NCI-H2171 treated with DMSO at 0.1 percent for 48 hours (cell line): ENCODE measurements at regions not wholly inside any gene's neighbourhood (a gene's known extent, or its start where the extent isn't known, plus 50 kb on each side); places are given as distances from the start of the nearest gene placed in this dataset.

Experiments used
- DNase-seq: peaks from one replicate; lab custom pipeline; 2025; lab: John Stamatoyannopoulos, UW

GRCh38 chr1:69319287-69319686 is 248.4 kb upstream of the LRRC7 start:
- no peak for DNase-seq

DNA sequence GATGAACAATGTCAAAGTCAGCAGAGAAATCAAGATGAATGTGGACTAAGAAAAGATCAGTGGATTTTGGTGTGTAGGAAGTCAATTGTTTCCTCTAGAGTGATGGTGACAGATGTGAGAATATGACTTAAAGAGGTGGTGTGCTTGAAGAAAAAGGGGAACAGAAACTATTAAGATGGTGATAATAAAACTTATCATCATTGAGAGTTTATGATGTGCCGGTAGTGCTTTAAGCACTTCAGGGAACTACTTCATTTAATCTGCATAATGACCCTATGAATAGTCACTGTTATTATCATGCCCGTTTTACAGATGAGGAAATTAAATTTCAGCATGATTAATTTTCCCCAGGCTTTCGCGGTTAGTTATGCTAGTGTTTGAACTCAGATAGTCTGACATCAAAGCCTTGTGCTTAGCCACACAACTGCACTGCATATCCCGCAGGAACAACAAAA is 246.9 kb upstream of the LRRC7 start:
- no peak for DNase-seq

DNA sequence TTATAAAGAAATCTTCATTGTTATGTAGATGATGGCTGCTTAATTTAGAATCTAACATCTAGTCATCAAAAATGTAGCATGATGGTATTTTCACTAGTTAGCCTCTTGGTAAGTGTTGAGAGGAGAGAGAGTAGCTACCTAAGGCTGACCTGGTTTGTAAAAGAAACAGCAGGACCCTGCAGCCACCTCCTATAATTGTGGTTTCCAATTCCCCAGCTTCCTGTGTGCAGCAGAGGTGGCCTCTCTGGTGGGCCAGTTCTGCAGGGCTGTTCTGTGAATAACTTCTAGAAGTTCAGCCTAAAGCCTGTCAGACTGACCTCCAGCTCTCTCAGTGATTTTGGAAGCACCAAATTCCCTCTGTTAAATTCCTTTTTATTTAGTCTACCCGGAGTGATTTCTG is 246.4 kb upstream of the LRRC7 start:
- no peak for DNase-seq

GRCh38 chr1:69328186-69328585 is 239.5 kb upstream of the LRRC7 start:
- no peak for DNase-seq

DNA sequence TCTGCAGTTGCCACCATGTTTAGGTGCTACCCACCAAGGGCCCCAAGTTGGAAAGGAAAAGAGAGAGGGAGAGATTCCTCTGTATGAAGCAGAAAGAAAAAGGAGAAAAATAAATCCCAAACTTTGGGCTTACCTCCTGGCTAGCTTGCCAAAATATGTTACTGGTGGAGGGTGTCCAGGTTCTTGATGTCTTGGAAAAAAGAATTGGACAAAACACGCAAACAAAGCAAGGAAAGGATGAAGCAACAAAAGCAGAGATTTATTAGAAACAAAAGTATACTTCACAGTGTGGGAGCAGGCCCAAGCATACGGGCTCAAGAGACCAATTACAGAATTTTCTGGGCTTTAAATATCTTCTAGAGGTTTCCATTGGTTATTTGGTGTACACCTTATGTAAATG is 204.5 kb upstream of the LRRC7 start:
- no peak for DNase-seq

DNA sequence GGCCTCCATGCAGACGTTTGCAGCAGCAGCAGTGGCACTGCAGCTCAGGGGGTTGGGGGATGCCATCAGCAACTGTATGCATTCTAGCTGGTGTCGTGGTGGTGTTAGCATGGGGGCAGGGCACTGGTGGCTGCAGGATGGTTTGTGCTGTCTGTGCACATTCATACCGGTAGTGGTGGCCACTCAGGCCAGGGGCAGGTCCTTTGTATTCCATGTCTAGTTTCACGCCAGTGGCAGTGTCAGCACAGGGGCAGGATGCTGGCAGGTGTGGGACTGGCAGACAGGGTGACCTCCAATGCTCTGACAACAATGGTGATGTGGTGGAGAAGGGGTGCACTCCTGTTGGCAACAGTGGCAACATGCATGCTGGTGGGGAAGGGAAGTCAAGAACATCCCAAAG is 194.2 kb upstream of the LRRC7 start:
- no peak for DNase-seq

DNA sequence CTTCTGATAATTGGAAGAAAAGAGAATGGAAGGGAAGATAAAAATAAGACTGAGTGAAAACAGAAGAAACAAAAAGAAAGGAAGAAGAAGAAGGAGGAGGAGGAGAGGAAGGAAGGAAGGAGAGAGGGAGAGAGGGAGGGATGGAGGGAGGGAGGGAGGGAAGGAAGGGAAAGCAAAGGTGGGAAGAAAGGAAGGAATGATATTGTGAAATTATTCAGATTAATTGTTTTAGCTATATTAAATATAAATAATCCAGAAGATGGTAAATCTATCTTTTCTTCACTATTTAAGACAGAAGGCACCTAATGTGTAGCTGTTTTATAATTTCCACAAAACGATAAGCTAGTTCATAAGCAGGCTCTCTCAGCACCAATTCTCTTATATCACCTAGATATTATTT is 191.3 kb upstream of the LRRC7 start:
- DNase-seq, result no peak

GRCh38 chr1:69377507-69377906 is 190.2 kb upstream of the LRRC7 start:
- DNase-seq, result no peak

DNA sequence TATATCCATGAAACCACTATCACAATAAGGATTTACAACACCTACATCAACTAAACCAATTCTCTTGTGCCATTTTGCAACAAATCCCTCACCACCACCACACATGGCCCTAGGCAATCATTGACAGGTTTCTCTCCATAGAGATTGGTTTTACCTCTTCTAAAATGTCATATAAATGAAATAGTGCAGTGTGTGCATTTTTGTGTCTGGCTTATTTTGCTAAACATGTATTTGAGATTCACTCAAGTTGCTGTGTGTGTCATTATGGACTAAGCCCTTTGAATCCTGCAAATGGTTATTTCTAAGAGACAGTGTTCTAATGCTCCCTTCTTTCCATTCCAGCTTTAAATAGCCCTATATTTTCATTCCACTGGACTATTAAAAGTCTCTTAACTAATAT is 179.7 kb upstream of the LRRC7 start:
- DNase-seq, result no peak

DNA sequence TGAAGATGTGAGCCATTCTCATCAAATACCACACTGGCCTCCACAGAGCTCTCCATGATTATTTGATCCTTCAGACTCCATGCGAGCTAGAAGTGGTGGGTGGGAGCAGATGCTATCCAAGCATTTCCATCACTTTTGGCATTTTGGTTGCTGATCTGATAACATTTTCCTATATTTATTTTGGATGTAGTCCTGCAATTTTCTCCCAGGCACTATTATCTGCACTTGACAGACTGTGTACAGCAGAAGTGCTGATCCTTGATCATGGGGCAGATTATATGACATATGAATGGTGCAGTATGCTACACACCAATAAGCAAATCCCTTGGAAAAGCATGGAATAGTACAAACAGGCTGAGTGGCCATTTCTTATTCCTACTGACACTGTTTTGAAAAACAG is 167.6 kb upstream of the LRRC7 start:
- DNase-seq, result no peak

- DNase-seq, result no peak
These were observed 165.8 kb upstream of the LRRC7 start for GRCh38 chr1:69401879-69402278.

DNA sequence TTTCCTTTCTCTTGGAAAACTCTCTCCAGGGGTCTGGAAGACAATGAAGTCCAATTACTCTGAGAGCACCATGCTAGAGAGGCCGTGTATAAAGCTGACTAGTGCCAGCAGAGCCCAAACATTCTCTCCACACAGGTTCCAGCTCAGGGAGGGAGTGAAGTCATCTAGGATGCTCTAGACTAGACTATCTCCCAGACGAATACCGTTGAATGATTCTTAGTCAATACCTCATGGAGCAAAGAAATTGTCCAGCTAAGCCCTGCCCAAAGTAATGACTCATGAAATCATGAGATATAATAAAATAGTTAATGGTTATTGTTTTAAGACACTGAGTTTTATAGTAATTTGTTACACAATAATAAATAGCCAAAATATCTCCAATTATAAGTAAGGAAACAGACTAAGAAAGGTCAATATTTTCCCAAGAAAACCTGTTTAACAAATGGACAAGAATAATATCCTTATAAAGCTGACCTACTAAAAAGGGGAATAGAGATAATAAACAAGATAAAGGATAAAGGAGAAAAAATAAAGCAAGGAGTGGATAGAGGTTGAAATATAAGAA is 163.9 kb upstream of the LRRC7 start:
- DNase-seq, result no peak

GRCh38 chr1:69404486-69404885 is 163.2 kb upstream of the LRRC7 start:
- DNase-seq, result no peak

- DNase-seq, result no peak
These were observed 161.5 kb upstream of the LRRC7 start for GRCh38 chr1:69406244-69406643.

DNA sequence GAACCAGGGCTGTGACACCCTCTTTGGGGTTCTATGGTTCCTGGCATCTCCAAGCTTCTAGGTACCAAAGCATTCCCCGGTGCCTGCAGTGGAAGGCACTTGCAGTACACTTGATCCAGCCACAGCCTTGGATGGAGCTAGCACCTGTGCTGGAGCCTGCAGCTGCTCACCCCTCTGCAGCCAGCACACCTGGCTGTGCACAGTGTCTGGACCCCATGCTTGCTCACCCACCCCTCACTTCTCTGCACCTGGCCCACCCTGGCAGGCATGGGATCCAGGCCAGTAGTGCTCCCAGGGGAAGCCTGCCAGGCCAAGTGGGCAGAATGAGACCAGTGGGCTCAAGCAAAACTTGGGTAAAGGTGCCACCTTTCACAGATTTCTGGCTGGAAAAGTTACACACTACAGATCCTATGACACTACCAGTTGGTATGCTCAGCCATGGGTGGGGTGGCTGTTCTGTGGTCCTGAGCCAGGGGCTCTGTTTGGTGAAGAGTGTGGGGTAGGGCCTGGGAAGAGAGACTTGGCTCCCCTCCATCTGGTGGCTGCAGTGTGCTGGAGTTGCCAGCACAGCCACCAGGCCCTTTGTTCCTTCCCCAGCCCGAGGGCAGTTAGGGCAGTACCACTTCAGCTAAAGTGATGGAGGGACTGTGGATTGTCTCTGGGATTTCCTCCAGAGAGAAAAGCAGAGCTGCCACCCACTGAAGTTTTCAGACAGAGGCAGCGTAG is 157.8 kb upstream of the LRRC7 start:
- no peak for DNase-seq

DNA sequence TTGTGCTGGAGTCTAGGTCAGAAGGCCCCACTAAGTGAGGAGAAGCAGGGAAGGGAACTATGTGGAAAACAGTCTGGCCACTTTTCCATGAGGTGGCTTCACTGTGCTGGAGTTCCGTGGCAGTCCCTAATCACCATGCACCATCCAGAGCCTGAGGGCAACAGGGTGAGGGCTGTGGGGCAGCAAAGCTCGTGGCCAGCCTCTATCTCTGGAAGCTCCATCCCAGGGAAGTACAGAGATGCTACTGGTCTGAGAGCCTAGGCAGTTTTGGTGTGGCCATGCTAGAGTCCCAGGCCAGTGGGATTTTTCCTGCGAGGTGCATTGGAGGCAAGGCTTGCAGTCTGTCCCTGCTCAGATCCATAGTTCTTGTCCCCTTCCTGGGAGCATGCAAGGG is 157.3 kb upstream of the LRRC7 start:
- DNase-seq, result no peak

- no peak for DNase-seq
These were observed 156.8 kb upstream of the LRRC7 start for GRCh38 chr1:69410893-69411292.

DNA sequence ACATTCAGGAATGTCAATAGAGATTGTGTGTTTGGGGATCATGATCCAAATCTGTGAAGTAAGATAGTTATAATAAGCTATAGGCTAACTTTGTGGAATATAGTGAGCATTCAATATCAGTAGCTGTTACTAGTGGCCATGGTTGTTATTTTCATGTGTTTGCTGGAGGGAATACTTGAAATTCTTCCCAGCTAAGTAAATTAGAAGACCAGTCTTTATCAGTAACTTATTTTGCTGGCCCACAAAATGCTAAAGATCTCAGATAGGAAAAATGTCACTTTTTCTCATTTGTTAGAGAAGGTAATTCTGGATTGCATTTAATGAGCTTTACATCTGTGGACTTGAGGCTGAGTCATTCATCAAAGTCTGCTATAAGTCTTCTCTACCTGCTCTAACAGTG is 156.1 kb upstream of the LRRC7 start:
- no peak for DNase-seq

DNA sequence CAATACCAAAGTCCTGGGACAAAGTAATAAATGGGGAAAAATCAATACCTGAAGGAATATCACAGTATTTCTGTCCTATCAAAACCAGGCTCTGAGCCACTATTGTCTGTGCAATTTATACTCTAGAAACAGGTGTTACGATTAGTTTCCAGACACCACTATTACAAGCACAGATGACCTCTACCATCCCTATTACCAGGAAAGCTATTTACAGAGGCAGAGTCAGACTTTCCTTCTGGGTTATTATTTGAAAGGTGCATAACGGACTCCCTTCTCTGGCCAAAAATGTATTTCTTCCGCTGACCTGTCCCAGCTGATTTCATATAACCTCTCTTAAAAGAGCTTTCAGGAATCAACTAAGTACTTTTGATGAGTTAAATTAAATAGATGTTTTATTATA is 154.6 kb upstream of the LRRC7 start:
- DNase-seq, result no peak

- no peak for DNase-seq
These were observed 153.1 kb upstream of the LRRC7 start for GRCh38 chr1:69414574-69414973.

- DNase-seq, result no peak
These were observed 146.4 kb upstream of the LRRC7 start for GRCh38 chr1:69421286-69421685.

DNA sequence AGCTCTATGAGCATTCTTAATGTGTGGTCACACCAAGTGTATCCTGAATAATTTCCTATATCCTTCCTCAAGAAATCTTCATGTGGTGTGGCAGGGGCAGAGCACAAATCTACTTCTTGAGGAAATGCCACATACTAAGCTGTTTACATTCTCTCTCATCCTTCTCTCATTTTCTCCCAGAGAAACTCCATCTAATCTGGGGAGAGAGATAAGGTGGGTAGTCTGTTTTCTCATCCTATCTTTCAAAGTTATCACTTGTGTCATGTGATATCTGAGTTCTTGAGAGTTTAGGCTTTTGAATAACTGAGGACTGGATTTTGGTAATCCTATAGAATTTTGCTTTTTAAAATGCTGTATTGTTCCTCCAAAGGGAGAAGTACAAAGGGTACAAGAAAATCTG is 141.9 kb upstream of the LRRC7 start:
- no peak for DNase-seq

DNA sequence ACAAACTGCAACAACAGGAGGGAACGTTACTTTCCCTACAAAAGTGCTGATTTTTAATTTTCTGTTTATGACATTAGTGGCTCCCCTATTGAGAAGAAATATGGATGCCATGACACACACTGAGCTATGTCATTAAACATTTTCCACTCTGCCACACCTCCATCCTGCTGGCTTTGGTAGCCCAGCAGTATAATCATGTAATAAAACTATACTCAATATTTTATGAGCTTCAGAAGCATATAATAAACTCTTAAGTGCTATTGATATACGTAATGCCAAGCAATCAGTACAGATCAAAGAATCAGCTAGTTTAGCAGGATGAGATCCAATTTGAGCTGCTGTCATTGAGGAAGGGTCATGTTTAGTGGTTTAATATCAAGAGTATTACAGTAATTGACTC is 141.3 kb upstream of the LRRC7 start:
- DNase-seq, result no peak

GRCh38 chr1:69433073-69433472 is 134.6 kb upstream of the LRRC7 start:
- no peak for DNase-seq
